DND-41 (cell line): ENCODE measurements at regions not wholly inside any gene's neighbourhood (a gene's known extent, or its start where the extent isn't known, plus 50 kb on each side); places are given as distances from the start of the nearest gene placed in this dataset.
"Not testable (repeated sequence)": the region's sequence is repeated elsewhere in the genome, so short reads cannot be mapped to it uniquely, and the experiment has no call there.

Experiments used
- EZH2 ChIP-seq: IDR thresholded peaks from 3 replicates; pipeline ENCODE4 v1.6.1; 2012; ENCODE audit warnings: borderline replicate concordance, low read depth, mild to moderate bottlenecking, moderate library complexity, low read length, inconsistent platforms; ENCODE audit not compliant: severe bottlenecking
- TF ChIP-seq, protein P1 (sequence below): IDR thresholded peaks from 2 replicates; pipeline ENCODE4 v1.5.1; 2012; ENCODE audit warnings: borderline replicate concordance, low read length, moderate library complexity, mild to moderate bottlenecking; ENCODE audit not compliant: poor library complexity, severe bottlenecking; ENCODE audit errors: extremely low read depth

GRCh38 chr7:47052541-47053208 lies 529.2 kb downstream of the TNS3 start:
- TF ChIP-seq, protein P1, sequence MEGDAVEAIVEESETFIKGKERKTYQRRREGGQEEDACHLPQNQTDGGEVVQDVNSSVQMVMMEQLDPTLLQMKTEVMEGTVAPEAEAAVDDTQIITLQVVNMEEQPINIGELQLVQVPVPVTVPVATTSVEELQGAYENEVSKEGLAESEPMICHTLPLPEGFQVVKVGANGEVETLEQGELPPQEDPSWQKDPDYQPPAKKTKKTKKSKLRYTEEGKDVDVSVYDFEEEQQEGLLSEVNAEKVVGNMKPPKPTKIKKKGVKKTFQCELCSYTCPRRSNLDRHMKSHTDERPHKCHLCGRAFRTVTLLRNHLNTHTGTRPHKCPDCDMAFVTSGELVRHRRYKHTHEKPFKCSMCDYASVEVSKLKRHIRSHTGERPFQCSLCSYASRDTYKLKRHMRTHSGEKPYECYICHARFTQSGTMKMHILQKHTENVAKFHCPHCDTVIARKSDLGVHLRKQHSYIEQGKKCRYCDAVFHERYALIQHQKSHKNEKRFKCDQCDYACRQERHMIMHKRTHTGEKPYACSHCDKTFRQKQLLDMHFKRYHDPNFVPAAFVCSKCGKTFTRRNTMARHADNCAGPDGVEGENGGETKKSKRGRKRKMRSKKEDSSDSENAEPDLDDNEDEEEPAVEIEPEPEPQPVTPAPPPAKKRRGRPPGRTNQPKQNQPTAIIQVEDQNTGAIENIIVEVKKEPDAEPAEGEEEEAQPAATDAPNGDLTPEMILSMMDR: not testable (repeated sequence)
- TF ChIP-seq EZH2: not testable (repeated sequence)
